ENCODE measurements at regions not wholly inside any gene's neighbourhood (a gene's known extent, or its start where the extent isn't known, plus 50 kb on each side); places are given as distances from the start of the nearest gene placed in this dataset.
A peak's percentile ranks its signal among the peaks of the same experiment; 100 is the strongest.

DNA sequence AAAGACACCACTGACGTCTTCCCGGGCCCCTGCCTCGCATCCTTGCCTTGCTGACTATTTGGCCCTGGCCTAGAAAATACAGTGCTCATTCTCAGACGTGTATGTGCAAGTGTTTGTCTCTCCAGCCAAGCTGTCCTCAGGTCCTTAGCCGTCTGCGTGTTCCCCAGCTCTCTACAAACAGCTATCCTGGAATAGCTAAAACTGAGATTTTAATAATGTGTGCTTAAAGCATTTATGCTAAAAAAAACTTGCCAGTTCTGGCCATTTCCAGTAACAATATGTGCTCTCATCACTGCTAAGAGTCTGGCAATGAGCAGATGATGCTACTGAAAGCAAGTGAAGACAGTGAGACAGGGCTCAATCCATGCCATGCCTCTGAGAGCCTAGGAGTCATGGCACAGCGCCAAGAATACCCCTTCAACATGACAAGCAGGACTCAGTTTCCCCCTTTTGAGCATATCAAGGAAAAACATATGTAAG is 55.7 kb downstream of the IRF2BP2 start:
- DNase-seq = no peak

DNA sequence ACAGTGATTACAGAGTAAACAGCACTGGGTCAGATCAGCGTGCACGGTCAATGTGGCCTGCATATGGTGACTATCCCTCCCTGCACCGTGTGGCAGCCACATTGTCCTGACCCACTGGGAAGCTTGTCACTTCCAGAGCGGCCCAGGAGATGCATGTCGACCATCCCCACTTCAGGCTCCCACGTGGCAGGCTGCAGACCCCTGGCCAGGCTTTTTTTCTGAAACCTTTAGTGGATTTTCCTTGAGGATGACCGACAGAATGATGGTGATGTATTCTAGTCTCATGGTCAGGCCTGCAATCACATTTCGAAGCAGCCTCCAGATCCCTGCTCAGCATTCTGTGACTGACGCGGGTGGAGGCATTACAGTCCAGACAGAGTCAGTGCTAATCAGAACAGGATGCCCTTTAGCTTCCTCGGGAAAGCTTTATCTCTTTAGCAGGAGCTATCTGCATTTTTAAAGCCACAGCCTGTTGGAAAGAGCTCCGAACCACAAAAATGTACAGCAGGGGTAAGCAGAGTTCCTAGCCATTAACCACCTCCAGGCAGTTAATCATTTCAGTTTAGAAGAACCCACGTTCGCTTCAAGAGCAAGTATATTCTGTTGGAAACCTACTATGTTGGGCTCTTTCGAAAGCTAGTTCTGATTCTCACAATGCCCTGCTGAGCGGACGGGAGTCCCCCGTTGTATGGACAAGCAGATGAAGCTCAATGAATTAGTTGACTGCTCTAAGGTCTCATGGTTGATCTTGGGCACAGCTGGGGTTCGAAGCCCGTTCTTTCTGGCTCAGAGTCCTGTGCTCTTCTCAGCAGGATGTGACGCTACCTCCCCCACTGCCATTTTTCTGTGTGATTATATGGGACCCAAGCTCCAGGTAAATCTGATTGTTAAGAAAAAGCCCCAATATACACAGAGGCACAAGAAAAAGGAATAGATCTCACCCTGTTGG is 56.5 kb downstream of the IRF2BP2 start:
- no peak for DNase-seq

DNA sequence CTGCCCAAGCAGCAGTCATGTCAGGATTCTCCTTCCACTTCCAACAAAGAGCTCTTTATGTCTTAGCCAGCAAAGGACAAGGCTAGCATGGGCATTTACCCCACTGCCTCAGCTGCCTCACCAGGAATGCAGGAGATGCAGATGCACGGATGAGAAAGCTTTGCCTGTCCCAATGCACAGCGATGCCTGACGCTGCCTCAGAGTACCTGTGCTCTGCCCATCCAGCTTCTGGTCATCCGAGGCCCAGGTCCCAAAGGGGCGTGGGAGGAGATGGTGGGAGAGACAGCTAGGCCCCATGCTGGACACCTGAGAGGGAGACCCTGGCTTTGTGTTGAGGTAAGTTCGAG is 59.0 kb downstream of the IRF2BP2 start:
- no peak for DNase-seq

DNA sequence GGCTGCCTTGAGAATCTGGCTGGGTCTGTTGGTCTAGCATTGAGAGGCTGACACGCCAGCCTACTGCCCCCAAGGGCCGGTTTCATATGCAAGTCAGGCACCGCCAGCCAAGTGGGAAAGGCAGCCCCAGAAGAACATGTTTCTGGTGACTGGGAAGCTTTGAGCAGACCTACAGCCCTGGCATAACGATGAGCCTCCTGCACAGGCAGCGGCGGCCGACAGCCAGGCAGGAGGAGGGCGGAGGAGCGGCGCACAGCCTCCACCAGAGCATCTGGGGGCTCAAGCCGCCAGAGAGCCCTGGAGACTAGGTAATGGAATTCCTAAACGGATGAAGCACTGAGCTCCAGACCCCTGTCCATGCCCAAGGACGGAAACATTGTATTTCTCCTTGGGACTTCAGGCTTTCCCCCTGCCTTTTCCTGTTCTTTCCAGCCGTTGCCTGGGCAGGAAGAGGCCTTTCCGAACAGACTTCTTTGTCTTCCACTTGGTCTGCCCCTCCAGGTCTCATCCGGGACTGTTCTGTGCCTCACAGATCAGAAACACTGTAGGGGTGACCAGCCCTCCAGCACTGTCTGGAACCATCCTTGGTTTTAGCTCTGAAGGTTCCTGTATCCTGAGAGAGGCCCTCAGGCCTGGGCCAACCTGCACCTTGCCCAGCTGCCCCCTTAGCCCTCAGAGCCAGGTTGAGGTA is 59.5 kb downstream of the IRF2BP2 start:
- DNase-seq = no peak

- DNase-seq = no peak
Observed at GRCh38 chr1:234549447-234550021, 60.4 kb downstream of the IRF2BP2 start.

- no peak for DNase-seq
Observed at GRCh38 chr1:234546890-234547788, 62.8 kb downstream of the IRF2BP2 start.

DNA sequence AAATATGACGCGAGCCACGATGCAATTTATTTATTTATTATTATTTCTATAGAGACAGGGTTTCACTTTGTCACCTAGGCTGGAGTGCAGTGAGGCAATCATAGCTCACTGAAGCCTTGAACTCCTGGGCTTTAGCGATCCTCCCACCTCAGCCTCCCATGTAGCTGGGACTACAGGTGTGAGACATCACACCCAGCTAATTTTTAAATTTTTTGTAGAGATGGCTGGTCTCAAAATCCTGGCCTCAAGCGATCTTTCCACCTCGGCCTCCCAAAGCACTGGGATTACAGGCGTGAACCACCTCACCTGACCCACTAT is 63.6 kb downstream of the IRF2BP2 start:
- DNase-seq = no peak

DNA sequence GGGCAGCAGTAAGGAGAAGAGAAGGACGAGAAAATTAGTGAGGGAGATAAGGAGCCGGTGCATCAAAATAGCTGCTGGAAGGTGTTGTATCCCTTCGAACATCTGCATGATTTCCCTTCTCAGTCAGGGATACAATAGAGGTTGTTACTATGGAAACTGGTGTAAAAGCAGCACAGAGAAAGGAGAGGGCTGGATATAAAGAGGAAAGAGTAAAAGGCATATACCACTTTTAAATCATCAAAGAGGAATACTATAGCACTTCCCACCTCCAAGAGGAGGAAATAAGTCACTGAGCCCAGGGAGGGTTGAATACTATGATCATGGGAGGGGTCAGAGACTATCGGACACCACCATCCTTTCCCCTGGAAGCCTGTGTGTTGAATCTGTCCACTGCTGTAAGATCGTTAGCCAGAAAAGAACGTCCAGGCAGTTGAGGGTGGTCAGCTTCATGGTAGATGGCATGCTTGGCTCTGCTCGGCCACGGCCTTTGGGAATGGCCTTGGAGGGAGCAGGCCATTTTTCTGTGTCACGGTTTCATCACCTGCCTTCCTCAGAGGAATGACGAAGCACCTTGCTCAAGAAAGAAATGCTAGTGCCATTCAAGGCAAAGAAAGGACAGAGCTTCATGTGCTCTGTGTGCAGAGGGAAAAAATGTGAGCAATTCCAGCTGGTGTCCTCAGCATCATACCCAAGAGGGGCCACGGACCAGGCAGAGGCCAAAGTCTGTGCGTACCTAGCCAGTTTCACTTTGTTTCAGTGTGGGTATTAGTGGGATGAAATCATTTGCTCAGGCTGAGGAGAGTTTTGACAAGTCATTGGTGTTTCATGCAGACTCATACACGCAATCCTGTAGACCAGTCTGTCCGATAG is 64.2 kb downstream of the IRF2BP2 start:
- no peak for DNase-seq

- peak in 1 of 4 experiments; percentile 21 for DNase-seq
Observed at GRCh38 chr1:234544087-234544579, 65.2 kb upstream of the TARBP1 start.

DNA sequence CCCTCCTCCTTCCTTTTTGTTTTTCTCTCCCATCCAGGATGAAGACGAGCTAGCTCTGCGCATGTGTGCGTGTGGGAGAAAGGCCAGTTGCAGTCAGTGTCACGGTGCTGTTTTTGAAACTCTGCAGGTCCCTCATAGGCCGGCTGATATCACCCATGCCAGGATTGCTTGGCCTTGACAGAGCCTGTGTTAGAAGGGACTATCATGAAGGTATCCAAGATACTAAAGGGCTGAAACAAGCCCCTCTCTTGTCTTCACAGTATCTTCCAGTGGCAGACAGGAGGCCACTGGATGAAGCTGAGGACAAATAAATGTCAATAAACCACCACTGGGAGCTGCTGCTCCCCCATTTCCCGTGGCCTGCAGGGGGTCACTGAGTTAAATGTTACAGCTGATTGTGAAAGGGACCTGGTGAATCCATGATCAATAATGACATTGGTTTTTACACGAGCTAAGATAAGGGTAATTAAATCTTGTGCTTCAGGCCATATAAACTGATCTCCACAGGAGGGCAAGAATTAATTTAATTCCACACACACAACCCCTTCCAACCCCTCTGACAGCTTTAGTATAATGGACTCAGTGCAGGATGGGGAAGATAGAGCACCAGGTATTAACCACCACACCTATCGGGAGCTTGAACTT is 64.6 kb upstream of the TARBP1 start:
- no peak for DNase-seq

GRCh38 chr1:234542211-234542850 is 63.4 kb upstream of the TARBP1 start:
- no peak for DNase-seq

DNA sequence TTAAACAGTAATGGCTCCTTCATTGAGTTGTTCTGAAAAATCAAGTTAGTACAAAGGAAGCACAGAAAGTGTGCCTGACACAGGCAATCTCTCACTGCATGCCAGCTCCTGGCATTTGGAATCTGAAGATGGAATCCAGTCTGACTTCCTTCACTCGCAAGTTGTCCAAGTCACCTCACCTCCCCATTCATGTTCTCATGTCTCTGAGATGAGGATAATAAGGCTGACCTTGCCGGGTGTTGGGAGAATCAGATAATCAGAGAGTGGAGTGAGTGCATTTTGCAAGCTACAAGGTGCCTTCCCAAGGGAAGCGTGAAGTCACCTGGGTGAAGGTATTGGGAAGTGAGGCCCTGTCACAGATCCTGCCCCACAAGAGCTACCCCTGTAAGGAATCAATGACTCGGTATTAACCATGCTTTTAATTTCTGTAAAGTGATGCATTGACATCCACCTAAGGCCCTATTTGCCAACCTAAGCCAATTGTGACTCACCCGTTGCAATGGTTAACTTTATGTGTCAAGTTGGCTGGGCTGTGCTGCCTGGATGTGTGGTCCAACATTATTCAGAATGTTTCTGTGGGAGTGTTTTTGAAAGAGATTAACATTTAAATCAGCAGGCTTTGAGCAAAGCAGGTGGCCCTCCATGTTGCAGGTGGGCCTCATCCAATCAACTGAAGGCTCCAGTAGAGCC is 62.5 kb upstream of the TARBP1 start:
- DNase-seq = no peak

GRCh38 chr1:234540404-234540762 is 61.4 kb upstream of the TARBP1 start:
- DNase-seq = no peak

DNA sequence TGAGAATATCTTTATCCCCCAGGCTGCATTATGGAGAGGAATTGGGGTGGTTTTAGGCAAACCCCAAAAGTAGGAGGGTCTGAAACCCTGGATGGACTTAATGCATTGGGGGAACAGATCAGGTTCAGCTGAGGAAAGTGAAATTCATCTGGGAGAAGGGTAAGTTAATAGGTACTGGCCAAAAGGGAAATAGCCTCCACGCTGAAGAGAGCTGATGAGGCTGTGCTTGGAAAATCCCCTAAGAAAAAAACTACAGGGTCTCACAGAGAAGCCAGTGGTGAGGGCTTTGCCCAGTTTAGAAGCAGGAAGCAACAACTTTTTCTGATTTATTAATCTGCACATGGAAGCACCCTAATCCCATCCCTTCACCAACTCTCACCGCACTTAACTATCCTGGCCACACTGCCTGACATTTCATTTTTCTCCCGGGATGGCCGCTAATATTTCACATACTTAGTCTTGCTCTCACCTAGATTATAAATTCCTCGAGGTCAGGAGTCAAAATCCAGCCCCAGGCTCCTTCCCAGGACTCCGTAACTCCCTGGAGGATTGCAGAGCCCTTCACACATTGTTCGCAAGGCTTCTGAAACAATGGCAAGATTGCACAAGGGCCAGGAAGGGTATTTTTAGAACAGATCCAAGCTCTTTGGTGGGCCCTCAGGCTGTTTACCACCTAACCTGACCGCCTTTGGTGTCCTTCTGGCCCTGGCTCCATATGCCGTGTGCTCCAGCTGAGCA is 60.9 kb upstream of the TARBP1 start:
- DNase-seq = no peak

DNA sequence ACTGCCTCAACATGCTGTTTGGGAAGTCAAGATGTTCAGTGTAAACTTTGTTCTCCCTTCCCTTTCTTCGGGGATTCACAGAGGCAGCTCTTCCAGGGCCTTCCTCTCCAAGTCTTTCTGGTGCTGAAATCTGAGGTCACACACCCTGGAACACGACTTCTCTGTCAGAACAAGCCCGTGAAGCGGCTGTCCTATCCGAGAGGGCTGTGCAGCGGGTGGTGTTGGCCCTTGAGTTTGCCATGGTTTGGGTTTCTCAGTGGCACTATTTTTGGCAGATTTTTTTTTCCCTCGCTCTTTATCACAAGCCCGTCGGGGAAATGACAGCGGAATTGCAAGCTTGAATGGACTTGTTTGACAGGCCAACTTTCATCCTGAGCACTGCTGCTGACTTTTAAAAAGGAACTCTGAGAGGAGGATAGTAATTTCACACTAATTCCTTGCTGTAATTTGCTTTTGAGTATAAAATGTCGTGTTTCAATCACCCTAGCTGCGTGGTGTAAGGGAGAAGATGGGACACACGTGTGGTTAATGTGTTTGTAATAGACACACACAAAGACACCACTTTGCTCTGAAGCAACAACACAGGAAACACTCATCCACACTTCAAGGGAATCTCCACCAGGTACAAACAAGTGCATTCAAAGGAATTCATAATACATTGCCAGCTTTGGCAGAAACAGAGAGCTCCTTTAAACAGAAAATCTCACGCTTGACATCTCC is 60.1 kb upstream of the TARBP1 start:
- DNase-seq = no peak

DNA sequence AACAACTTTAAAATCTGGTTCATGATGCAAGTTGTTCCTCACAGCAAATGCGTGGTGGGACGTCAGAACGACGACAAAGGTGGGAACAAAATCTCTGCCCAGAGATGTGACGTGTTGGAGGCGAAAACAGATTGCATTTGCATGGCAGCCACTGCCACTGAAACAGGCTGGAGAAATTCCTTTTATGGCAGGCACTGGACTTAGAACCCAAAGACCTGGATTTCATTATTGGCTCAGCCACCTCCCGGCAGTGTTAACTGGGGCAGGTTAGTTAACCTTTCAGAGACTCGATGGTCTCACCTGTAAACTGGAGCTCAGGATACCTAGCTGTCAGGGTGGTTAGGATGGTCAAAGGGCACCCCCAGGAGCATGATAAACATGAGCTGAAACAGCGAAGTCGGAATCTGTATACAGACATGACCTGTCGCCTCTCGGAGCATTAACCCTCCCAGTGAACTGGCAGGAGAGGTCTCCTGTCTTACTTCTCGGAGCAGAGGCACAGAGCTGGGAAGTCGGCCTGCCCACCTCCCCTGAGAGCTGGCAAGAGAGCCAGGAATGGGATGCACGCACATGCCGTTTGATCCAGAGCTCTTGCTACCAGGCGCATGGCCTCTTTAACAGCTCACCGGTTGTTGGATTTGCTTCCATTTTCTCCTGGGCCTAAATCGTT is 59.2 kb upstream of the TARBP1 start:
- no peak for DNase-seq

GRCh38 chr1:234537236-234537635 is 58.3 kb upstream of the TARBP1 start:
- no peak for DNase-seq

DNA sequence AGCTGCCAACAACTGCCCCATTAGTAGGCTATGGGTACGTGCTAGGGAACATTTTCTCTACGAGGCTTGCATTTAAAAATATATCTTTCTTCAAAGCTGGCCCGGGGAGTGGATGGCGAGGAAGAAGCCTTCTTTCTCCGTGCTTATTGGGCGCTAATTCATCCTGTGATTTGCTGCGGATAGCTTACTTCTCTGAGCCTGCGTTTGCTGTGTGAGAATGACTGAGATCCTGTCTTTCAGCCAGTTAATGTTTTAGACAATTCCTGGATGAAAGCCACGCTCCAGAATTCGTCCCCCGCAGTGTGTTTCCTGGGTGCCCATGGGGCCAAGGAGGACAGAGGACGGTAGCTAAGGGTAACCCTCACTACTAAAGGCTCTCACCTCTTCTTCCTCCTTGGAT is 57.8 kb upstream of the TARBP1 start:
- no peak for DNase-seq
